Fibroblast of pulmonary artery (primary cell): ENCODE measurements at regions not wholly inside any gene's neighbourhood (a gene's known extent, or its start where the extent isn't known, plus 50 kb on each side); places are given as distances from the start of the nearest gene placed in this dataset.

Experiments used
- DNase-seq: peaks from one replicate; pipeline ENCODE4 v3.0.0-alpha.2; 2010; ENCODE audit warnings: low read depth
- H3K4me3 ChIP-seq: replicated peaks from 2 replicates; pipeline ENCODE4 v1.5.1; 2011; ENCODE audit warnings: low read depth, mild to moderate bottlenecking, control low read depth, low read length, moderate library complexity
- TF ChIP-seq, protein P1 (sequence below): IDR thresholded peaks from 2 replicates; pipeline ENCODE4 v1.5.1; 2011; ENCODE audit warnings: mild to moderate bottlenecking, control low read depth, low read length, inconsistent platforms; ENCODE audit errors: missing control alignments

DNA sequence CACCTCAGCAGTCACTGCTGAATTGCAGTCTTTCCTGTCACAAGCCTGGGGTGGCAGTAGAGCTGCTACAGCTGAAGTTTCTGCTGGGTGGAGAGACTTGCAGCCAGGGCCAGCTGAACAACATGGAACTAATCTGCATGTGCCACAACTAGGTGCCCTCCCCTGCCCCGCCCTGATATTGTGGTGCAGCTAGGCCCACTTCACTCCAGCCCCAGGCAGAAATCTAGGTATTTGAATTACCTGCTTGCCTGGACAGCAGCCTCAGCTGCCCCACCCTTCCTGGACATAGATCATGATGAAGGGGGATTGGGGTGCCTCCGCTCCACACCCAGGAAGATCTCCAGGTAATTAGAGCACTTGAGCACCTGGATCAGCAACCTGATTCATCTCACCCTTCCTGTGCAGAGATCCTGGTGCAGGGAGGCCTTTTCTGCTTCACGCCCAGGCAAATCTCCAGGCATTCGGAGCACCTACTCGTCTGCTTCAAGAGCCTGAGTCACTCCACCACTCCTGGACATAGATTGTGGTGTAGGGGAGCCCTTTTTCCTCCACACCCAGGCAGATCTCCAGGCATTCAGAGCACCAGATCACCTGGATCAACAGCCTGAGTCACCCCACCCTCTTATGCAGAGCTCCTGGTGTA lies 477.0 kb downstream of the SOX5 start:
- no peak for DNase-seq
- TF ChIP-seq, protein P1, sequence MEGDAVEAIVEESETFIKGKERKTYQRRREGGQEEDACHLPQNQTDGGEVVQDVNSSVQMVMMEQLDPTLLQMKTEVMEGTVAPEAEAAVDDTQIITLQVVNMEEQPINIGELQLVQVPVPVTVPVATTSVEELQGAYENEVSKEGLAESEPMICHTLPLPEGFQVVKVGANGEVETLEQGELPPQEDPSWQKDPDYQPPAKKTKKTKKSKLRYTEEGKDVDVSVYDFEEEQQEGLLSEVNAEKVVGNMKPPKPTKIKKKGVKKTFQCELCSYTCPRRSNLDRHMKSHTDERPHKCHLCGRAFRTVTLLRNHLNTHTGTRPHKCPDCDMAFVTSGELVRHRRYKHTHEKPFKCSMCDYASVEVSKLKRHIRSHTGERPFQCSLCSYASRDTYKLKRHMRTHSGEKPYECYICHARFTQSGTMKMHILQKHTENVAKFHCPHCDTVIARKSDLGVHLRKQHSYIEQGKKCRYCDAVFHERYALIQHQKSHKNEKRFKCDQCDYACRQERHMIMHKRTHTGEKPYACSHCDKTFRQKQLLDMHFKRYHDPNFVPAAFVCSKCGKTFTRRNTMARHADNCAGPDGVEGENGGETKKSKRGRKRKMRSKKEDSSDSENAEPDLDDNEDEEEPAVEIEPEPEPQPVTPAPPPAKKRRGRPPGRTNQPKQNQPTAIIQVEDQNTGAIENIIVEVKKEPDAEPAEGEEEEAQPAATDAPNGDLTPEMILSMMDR = no peak

DNA sequence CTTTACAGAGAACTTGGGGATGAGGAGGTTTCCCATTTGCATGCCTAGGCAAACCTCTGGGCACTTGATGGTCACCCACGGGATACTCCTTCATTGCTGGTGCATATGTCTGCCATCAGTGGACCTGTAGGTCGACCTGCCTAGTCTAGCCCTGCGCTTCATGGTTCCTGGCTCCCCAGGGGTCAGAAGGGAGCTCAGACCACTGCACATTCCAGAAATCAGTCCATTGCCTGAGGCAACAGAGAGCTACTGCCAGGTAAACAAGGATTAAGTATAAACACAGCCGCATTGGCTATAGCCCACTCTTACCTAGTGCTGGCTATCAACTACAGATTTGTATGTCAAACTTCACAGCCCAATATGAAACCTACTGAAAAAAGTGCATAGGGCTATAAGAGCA lies 476.4 kb downstream of the SOX5 start:
- no peak overlapping the region for H3K4me3 ChIP-seq
- TF ChIP-seq, protein P1 = no peak
- no peak for DNase-seq

More for the DNA sequence above, 477.0 kb downstream of the SOX5 start:
- H3K4me3 ChIP-seq = no peak overlapping the region

DNA sequence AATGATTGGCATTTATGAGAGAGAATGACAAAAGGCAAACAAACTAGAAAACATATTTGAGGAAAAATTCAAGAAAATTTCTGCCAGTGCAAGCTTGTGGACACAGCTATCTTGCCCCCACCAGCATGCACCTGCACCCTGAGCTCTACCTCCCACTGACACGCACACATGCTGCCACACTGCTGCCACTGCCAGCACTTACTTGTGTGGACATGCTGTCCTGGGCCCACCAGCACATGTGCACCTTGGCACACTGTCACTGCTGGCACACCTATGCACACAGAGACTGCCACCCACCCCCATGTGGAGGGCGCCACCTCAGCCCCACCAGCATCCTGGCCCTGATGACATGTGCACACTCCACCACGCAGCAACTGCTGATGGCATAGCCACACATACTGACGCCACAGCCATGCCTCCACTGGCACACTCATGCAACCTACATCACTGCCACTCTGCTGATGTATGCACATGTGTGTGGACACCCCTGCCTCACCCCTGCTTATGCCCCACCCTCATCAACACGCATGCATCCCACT lies 475.0 kb downstream of the SOX5 start:
- TF ChIP-seq, protein P1 = no peak
- DNase-seq = no peak
- H3K4me3 ChIP-seq = no peak overlapping the region
